Hepatocyte (in vitro differentiated cells): ENCODE measurements at regions not wholly inside any gene's neighbourhood (a gene's known extent, or its start where the extent isn't known, plus 50 kb on each side); places are given as distances from the start of the nearest gene placed in this dataset.

Experiments
- DNase-seq: peaks from one replicate; pipeline ENCODE4 v3.0.0-alpha.2; 2016; ENCODE audit warnings: low spot score
- H2AFZ ChIP-seq: fragments of 200-600 bp; sonication (generic); 2 replicates; pipeline ENCODE4 v1.6.0; 2016; ENCODE audit warnings: antibody characterized with exemption, mild to moderate bottlenecking
- H3K27ac ChIP-seq: fragments of 200-600 bp; sonication (generic); 2 replicates; pipeline ENCODE4 v1.5.1; 2016; ENCODE audit warnings: mild to moderate bottlenecking
- H3K27me3 ChIP-seq: fragments of 200-600 bp; sonication (generic); 2 replicates; pipeline ENCODE4 v1.6.1; 2016
- H3K36me3 ChIP-seq: fragments of 200-600 bp; sonication (generic); replicated peaks from 2 replicates; pipeline ENCODE4 v1.5.1; 2016; ENCODE audit warnings: low read depth; ENCODE audit not compliant: insufficient read depth
- H3K4me1 ChIP-seq: fragments of 200-600 bp; sonication (generic); 2 replicates; pipeline ENCODE4 v1.5.1; 2016; ENCODE audit warnings: mild to moderate bottlenecking, moderate library complexity; ENCODE audit not compliant: insufficient read depth
- H3K4me2 ChIP-seq: fragments of 200-600 bp; sonication (generic); 2 replicates; pipeline ENCODE4 v1.6.0; 2016
- H3K4me3 ChIP-seq: fragments of 200-600 bp; sonication (generic); 2 replicates; pipeline ENCODE4 v1.5.1; 2016; ENCODE audit warnings: mild to moderate bottlenecking
- H3K79me2 ChIP-seq: fragments of 200-600 bp; sonication (generic); 2 replicates; pipeline ENCODE4 v1.6.0; 2017; ENCODE audit warnings: mild to moderate bottlenecking
- H3K9me2 ChIP-seq: fragments of 200-600 bp; sonication (generic); replicated peaks from 2 replicates; pipeline ENCODE4 v1.6.0; 2017; ENCODE audit warnings: mild to moderate bottlenecking; ENCODE audit not compliant: insufficient read depth
- H3K9me3 ChIP-seq: fragments of 200-600 bp; sonication (generic); 2 replicates; pipeline ENCODE4 v1.5.1; 2016; ENCODE audit warnings: low read depth, mild to moderate bottlenecking
- H4K20me1 ChIP-seq: fragments of 200-600 bp; sonication (generic); 2 replicates; pipeline ENCODE4 v1.6.0; 2016; ENCODE audit warnings: mild to moderate bottlenecking; ENCODE audit not compliant: insufficient read depth, poor library complexity, severe bottlenecking
- EZH2 ChIP-seq: fragments of 200-600 bp; sonication (generic); IDR thresholded peaks from 2 replicates; pipeline ENCODE4 v1.6.1; 2016; ENCODE audit warnings: antibody characterized with exemption, mild to moderate bottlenecking, borderline replicate concordance
- EZH2phosphoT487 ChIP-seq: fragments of 200-600 bp; sonication (generic); IDR thresholded peaks from one replicate; pipeline ENCODE4 v1.6.1; 2018; ENCODE audit warnings: antibody characterized with exemption, mild to moderate bottlenecking, low read depth, moderate library complexity; ENCODE audit not compliant: unreplicated experiment, severe bottlenecking
- WGBS: methylation state at CpG from one replicate; pipeline ENCODE4 v1.1.6; 2016; ENCODE audit warnings: low lambda C conversion rate; ENCODE audit errors: missing lambda C conversion rate; 5-methylcytosine and 5-hydroxymethylcytosine counted together
- TF ChIP-seq, protein P1 (sequence below): fragments of 200-600 bp; sonication (generic); IDR thresholded peaks from 2 replicates; pipeline ENCODE4 v1.5.1; 2016; ENCODE audit warnings: antibody characterized with exemption, mild to moderate bottlenecking; ENCODE audit not compliant: poor library complexity

GRCh38 chr5:171614971-171615653 is 170.5 kb upstream of the SMIM23 start:
- Histone ChIP-seq H3K4me3 (no peak overlapping the region), H3K27me3 (no peaks in the 10 kb centered on the region), H3K36me3 (no peaks in the 10 kb centered on the region), H3K9me3 (no peaks in the 10 kb centered on the region), H3K4me1 (peaks cover 6% of the 10 kb centered on the region), H4K20me1 (no peaks in the 10 kb centered on the region), H3K79me2 (no peaks in the 10 kb centered on the region), H3K27ac (no peak overlapping the region), H3K4me2 (no peak overlapping the region), H3K9me2 (no peaks in the 10 kb centered on the region), H2AFZ (no peak overlapping the region)
- WGBS: 64% methylated on average over 22 of the region's 22 CpGs
- TF ChIP-seq EZH2 (no peak), EZH2phosphoT487 (no peak)
- TF ChIP-seq, protein P1, sequence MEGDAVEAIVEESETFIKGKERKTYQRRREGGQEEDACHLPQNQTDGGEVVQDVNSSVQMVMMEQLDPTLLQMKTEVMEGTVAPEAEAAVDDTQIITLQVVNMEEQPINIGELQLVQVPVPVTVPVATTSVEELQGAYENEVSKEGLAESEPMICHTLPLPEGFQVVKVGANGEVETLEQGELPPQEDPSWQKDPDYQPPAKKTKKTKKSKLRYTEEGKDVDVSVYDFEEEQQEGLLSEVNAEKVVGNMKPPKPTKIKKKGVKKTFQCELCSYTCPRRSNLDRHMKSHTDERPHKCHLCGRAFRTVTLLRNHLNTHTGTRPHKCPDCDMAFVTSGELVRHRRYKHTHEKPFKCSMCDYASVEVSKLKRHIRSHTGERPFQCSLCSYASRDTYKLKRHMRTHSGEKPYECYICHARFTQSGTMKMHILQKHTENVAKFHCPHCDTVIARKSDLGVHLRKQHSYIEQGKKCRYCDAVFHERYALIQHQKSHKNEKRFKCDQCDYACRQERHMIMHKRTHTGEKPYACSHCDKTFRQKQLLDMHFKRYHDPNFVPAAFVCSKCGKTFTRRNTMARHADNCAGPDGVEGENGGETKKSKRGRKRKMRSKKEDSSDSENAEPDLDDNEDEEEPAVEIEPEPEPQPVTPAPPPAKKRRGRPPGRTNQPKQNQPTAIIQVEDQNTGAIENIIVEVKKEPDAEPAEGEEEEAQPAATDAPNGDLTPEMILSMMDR: no peak
- DNase-seq: peak; percentile 43

DNA sequence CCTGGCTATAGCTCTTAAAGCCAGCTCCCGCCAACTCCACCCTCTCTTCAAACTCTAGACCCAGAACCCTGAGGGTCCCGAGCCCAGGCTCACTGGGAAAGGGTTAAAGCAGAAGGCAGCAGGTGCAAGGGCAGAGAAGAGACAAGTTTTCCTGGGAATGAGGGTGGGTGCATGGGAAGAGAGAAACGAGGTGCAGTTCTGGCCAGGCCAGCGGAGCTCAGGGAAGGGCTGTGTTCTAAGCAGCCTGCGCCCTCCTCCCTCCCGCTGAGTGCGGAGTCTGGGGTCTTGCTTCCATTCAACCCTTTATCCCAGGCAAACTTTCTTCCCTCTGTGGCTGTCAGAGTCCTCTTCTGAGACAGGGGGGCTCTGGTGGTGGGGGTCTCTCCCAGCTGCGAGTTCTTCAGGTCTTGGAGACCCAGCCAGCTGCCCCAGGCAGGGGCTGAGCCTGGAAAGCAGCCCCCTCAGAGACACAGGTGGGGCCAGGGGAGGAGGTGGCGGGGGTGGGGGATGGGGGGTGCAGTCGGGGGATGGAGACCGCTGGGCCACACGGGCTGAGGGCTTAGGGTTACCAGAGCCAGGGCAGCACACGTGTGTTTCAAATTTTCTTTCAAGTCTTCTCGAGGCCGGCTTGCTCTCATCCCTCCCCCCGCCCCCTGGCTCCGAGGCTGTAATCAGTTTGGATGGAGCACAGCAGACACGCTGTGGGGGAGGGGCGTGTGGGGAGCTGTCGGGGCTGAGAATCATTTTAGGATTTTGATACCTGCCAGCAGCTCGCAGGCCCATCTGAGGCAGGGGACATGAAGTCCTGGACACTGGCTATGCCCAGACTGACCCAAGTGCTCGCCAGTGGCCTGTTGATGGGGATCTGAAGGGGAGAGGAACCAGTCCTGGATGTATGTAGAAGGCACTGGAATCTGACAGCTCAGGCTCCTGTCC is 169.6 kb upstream of the SMIM23 start:
- Histone ChIP-seq H3K9me3 (no peaks in the 10 kb centered on the region), H4K20me1 (no peaks in the 10 kb centered on the region), H3K27ac (no peak overlapping the region), H3K4me2 (no peak overlapping the region), H3K79me2 (no peaks in the 10 kb centered on the region), H3K36me3 (no peaks in the 10 kb centered on the region), H2AFZ (no peak overlapping the region), H3K4me1 (peaks cover 6% of the 10 kb centered on the region), H3K27me3 (no peaks in the 10 kb centered on the region), H3K4me3 (no peak overlapping the region), H3K9me2 (no peaks in the 10 kb centered on the region)
- TF ChIP-seq EZH2 (no peak), EZH2phosphoT487 (no peak)
- TF ChIP-seq, protein P1: no peak
- DNase-seq: no peak
- WGBS: 66% methylated on average over 10 of the region's 22 CpGs

GRCh38 chr5:171617266-171617665 is 168.4 kb upstream of the SMIM23 start:
- Histone ChIP-seq H4K20me1 (no peaks in the 10 kb centered on the region), H3K27me3 (no peaks in the 10 kb centered on the region), H3K4me2 (no peak overlapping the region), H3K4me1 (peaks cover 6% of the 10 kb centered on the region), H3K9me3 (no peaks in the 10 kb centered on the region), H2AFZ (no peak overlapping the region), H3K9me2 (no peaks in the 10 kb centered on the region), H3K79me2 (no peaks in the 10 kb centered on the region), H3K36me3 (no peaks in the 10 kb centered on the region), H3K27ac (no peak overlapping the region), H3K4me3 (no peak overlapping the region)
- no peak for TF ChIP-seq EZH2phosphoT487
- TF ChIP-seq EZH2: no peak
- TF ChIP-seq, protein P1: no peak
- WGBS: 87% methylated on average over 12 of the region's 12 CpGs
- DNase-seq: no peak
